DOHH2 (cell line): ENCODE measurements at regions not wholly inside any gene's neighbourhood (a gene's known extent, or its start where the extent isn't known, plus 50 kb on each side); places are given as distances from the start of the nearest gene placed in this dataset.

ENCODE experiments used
- H3F3A ChIP-seq: fragments of 200-600 bp; sonication (generic), shearing (Covaris generic); 2 replicates; pipeline ENCODE4 v1.6.0; 2016; ENCODE audit warnings: antibody characterized with exemption, mild to moderate bottlenecking; ENCODE audit not compliant: control insufficient read depth, insufficient read depth
- H3K27ac ChIP-seq: fragments of 200-600 bp; sonication (generic); 2 replicates; pipeline ENCODE4 v1.5.1; 2014; ENCODE audit warnings: low read depth, mild to moderate bottlenecking, low read length, moderate library complexity
- H3K27me3 ChIP-seq: fragments of 200-600 bp; sonication (generic); 2 replicates; pipeline ENCODE4 v1.6.1; 2014; ENCODE audit warnings: mild to moderate bottlenecking, low read length, mixed read lengths; ENCODE audit not compliant: control insufficient read depth
- H3K36me3 ChIP-seq: fragments of 200-600 bp; sonication (generic); 2 replicates; pipeline ENCODE4 v1.6.1; 2014; ENCODE audit warnings: mild to moderate bottlenecking, low read length, moderate library complexity, mixed read lengths; ENCODE audit not compliant: control insufficient read depth
- H3K4me1 ChIP-seq: fragments of 200-600 bp; sonication (generic); 2 replicates; pipeline ENCODE4 v1.6.1; 2014; ENCODE audit warnings: mild to moderate bottlenecking, low read length, mixed read lengths; ENCODE audit not compliant: control insufficient read depth
- H3K4me2 ChIP-seq: fragments of 200-600 bp; sonication (generic); 2 replicates; pipeline ENCODE4 v1.6.0; 2014; ENCODE audit warnings: mild to moderate bottlenecking, low read length, moderate library complexity
- H3K4me3 ChIP-seq: fragments of 200-600 bp; sonication (generic); 2 replicates; pipeline ENCODE4 v1.5.1; 2014; ENCODE audit warnings: mild to moderate bottlenecking, low read length, mixed read lengths
- H3K79me2 ChIP-seq: fragments of 200-600 bp; sonication (generic); 2 replicates; pipeline ENCODE4 v1.6.1; 2014; ENCODE audit warnings: mild to moderate bottlenecking, low read length, mixed read lengths; ENCODE audit not compliant: control insufficient read depth
- H3K9me2 ChIP-seq: fragments of 200-600 bp; sonication (generic); replicated peaks from 2 replicates; pipeline ENCODE4 v1.6.1; 2014; ENCODE audit warnings: mild to moderate bottlenecking, low read length, mixed read lengths; ENCODE audit not compliant: control insufficient read depth
- H3K9me3 ChIP-seq: fragments of 200-600 bp; sonication (generic); 2 replicates; pipeline ENCODE4 v1.6.1; 2014; ENCODE audit warnings: antibody characterized with exemption, low read length, mixed read lengths; ENCODE audit not compliant: control insufficient read depth, insufficient read depth
- H4K20me1 ChIP-seq: fragments of 200-600 bp; sonication (generic); 2 replicates; pipeline ENCODE4 v1.6.0; 2014; ENCODE audit warnings: low read depth, mild to moderate bottlenecking, antibody characterized with exemption, low read length, moderate library complexity; ENCODE audit not compliant: control insufficient read depth, insufficient read depth
- CTCF ChIP-seq: fragments of 200-600 bp; sonication (generic); IDR thresholded peaks from one replicate; pipeline ENCODE4 v1.5.1; 2014; ENCODE audit warnings: antibody characterized with exemption, mild to moderate bottlenecking, low read depth, low read length; ENCODE audit not compliant: poor library complexity, severe bottlenecking
- EZH2phosphoT487 ChIP-seq: fragments of 200-600 bp; sonication (generic); IDR thresholded peaks from 2 replicates; pipeline ENCODE4 v1.6.1; 2017; ENCODE audit warnings: borderline replicate concordance, mild to moderate bottlenecking, antibody characterized with exemption, low read length, moderate library complexity, mixed read lengths

DNA sequence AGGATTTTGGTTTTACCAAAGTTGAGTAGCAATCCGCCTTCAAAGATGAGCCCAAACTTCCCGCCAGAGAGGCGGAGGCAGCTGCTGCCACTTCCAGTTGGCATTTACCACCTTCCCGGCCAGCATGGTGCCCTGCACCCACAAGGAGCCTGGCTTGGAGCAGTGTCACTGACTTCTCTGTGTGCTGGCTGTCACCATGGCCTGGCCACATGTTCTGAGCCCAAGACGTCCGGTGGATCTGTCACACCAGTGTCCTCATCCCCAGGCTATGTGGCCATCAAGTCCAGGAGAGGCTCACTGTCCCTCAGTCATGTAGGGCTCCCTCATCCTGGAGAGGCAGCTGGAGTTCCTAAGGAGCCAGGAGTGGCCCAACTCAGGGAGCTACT, 100.6 kb downstream of the ACKR3 start:
- Histone ChIP-seq H3K9me3 (no peaks in the 10 kb centered on the region), H3K9me2 (no peaks in the 10 kb centered on the region), H3K27ac (no peak overlapping the region), H3K4me1 (no peaks in the 10 kb centered on the region), H3K27me3 (no peaks in the 10 kb centered on the region), H4K20me1 (no peaks in the 10 kb centered on the region), H3K4me3 (no peak overlapping the region), H3K4me2 (no peak overlapping the region), H3F3A (no peaks in the 10 kb centered on the region), H3K79me2 (no peaks in the 10 kb centered on the region), H3K36me3 (no peaks in the 10 kb centered on the region)
- TF ChIP-seq CTCF (no peak), EZH2phosphoT487 (no peak)

GRCh38 chr2:236671896-236672562, 102.4 kb downstream of the ACKR3 start:
- Histone ChIP-seq H4K20me1 (no peaks in the 10 kb centered on the region), H3K4me2 (no peak overlapping the region), H3K79me2 (no peaks in the 10 kb centered on the region), H3K27me3 (no peaks in the 10 kb centered on the region), H3K9me3 (no peaks in the 10 kb centered on the region), H3K9me2 (no peaks in the 10 kb centered on the region), H3F3A (no peaks in the 10 kb centered on the region), H3K27ac (no peak overlapping the region), H3K36me3 (no peaks in the 10 kb centered on the region), H3K4me3 (no peak overlapping the region), H3K4me1 (no peaks in the 10 kb centered on the region)
- no peak for TF ChIP-seq CTCF
- no peak for TF ChIP-seq EZH2phosphoT487

- Histone ChIP-seq H4K20me1 (no peaks in the 10 kb centered on the region), H3K27ac (no peak overlapping the region), H3K4me3 (no peak overlapping the region), H3K27me3 (no peaks in the 10 kb centered on the region), H3K36me3 (no peaks in the 10 kb centered on the region), H3K4me2 (no peak overlapping the region), H3K9me3 (no peaks in the 10 kb centered on the region), H3F3A (no peaks in the 10 kb centered on the region), H3K79me2 (no peaks in the 10 kb centered on the region), H3K9me2 (no peaks in the 10 kb centered on the region), H3K4me1 (no peaks in the 10 kb centered on the region)
- TF ChIP-seq EZH2phosphoT487 (no peak), CTCF (no peak)
Observed at GRCh38 chr2:236672606-236673005, 103.0 kb downstream of the ACKR3 start.
